ENCODE measurements at regions not wholly inside any gene's neighbourhood (a gene's known extent, or its start where the extent isn't known, plus 50 kb on each side); places are given as distances from the start of the nearest gene placed in this dataset.

DNA sequence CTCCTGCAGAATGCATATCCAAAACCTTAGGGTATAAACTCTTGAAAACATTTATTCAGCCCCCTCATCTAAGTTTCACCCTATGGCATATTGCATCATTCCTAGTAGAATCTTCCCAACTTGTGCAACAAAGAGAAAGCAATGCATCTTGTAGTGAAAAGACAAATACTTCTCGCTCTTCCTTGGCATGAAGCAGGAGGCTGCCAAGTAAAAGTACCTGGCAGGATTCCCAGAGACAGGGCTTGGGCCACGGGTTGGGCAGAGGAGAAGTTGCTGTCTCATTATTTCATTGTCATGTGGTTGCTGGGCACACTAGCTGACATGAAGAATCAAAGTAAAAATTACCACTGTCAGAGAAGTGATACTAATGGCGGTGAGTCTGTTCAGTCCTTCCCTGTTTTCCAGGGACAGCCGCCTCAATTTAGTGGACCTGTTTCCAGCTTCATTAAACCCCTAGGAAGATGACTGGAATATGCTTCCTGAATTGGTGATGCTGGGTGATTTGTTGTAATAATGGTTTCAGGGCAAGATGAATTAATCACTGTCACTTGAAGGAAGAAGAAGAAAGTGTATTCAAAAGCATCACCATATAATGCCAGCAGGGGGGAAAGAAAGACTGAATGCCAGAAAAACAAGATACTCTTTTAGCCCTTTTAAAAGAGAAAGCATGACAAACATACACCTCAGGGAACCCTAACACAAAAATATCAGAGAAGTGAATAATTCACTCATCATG, 380.5 kb upstream of the IGFBP7 start:
- DNase-seq (ENCODE audit: low spot score) = no peak

DNA sequence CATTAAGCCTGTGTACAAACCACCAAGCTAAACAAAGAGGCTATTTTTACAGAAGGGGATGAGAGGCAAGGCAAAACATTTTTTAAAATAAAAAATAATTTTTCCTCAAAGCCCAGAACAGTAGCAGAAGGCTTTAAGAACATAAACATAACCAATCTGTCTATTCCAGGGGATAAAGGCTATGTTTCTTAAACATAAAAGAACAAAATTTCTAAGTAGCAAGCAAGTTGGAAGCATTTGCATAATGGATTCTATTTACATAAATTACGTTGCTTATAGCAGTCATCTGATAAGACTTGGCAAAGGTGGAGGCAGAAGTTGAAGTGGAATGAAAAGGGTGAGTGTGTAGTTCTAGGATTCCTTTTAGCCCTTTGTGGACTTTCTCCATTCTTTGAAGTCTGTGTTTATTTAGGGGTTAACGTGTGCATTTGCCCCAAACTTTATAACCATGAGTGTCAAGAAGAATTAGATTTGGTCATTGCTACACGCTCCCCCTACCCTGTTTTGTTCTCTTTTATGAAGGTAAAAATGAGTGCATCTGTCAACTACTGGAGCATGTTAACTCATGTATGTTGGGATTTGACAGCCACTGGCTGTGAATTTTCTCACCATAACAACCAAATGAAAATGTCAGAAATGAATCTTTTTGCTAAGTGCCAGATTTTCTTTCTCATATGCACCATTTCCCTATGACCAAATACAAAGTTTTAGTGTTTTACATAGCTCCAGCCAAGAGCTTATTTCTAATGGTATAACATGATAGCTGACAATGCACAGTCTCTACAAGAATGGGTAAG, 378.4 kb upstream of the IGFBP7 start:
- no peak for DNase-seq (ENCODE audit: low spot score)

DNA sequence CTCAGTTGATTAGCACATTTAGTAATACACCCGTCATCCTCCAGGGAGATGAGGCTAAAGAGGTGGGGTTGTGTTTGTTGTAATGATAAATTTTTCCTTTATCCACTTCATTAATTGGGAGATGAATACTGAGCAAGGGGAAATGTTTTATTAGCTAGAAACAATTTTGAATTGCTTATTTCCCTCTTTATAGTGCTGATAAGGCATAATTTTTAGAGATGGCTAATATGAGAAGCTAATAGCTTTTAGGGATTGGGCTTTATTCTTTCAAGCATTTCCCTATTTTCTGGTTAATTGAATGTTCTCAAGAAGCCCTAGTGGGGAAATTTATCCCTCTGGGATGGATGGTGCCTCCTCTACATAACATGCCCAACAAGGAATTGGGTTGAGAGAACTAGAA, 365.2 kb upstream of the IGFBP7 start:
- no peak for DNase-seq (ENCODE audit: low spot score)

DNA sequence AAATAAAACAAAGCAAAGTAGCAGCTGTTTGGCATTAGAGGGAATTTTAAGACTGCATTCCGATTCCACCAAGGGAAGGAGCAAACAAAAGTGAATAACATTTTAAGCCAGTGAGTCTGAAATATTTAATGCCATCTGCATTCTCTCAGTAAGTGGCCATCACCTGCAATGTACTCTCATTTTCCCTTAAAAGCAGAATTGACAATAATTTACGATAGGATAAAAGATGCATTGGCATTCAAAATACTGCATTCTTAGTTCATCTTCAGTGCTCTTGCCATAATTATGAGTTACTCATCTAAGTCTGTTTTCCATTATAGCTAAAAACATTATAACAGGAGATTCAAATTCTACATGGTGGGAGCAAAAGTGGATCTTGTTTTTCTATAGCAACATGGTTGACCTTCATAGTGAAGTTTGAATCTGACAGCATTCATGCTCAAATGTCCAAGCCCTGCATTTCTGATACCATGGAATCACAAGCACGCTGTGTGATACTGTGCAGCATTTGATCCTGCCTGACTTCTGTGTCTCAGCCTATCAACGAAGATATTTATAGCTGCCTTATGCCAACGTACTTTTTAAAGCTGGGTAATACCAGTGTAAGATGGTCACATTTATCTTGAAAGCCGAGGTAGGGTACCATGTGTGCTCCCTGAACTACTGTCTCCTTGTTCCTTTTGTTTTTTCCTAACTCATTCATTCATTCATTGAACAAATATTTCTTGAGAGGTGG, 355.3 kb upstream of the IGFBP7 start:
- DNase-seq (ENCODE audit: low spot score) = no peak

DNA sequence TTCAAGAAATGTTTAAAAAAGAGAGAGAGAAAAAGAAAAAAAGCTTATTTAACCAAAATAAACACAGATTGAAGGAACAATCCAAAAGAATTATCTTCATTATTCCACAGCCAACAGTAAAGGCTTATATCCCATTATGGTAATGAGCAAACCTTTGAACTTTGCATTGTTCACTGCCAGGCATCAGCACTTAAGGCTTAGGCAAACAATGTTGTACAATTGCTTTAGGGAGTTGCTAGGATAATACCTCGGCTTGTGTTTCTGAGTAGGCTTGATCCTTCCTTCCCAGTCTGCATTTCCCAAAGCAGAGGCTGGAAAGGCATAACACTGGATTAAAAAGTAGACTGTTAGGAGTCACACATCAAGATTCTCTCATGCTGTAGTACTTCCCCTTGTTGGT, 352.7 kb upstream of the IGFBP7 start:
- DNase-seq (ENCODE audit: low spot score) = no peak

DNA sequence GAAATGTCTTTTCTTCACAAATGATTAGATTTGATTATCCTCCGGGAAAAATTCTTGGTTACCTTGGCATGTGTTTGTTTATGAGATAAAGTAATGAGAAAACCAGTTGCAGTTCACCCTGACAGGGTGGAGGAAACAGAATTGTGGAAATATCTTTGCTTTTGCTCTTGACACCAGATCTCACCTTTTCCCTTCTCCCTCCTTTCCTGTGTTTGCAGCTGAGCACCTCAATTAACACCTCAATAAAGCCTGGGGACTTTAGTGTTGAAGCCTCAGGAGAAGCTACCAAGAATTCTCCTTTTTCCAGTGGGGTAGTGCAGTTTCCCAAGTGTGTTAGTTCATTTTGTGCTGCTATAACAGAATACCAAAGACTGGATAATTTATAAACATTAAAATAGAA, 350.8 kb upstream of the IGFBP7 start:
- no peak for DNase-seq (ENCODE audit: low spot score)

DNA sequence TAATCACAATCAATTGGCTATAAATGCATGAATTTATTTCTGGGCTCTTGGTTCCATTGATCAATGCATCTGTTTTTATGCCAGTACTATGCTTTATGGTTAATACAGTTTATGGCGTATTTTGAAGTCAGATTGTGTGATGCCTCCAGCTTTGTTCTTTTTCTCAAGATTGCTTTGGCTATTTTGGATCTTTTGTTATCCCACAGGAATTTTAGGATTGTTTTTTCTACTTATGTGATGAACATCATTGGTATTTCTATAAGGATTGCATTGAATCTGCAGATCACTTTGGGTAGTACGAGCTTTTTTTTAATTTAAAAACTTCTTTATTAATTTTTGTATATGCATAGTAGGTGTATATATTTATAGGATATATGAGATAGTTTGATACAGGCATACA, 338.7 kb upstream of the IGFBP7 start:
- no peak for DNase-seq (ENCODE audit: low spot score)

DNA sequence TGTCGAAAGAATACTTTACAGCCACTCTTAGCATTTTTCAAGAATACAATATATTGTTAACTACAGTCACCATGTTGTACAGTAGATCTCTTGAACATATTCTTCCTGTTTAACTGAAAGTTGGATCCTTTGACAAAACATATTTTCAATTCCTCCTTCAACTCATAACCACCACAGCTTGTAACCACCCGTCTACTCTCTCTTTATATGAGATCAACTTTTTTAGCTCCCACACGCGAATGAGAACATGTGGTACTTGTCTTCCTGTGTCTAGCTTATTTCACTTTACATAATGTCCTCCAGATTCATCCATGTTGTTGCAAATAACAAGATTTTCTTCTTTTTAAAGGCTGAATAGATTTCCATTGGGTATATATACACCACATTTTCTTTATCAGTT, 338.3 kb upstream of the IGFBP7 start:
- DNase-seq (ENCODE audit: low spot score) = no peak

DNA sequence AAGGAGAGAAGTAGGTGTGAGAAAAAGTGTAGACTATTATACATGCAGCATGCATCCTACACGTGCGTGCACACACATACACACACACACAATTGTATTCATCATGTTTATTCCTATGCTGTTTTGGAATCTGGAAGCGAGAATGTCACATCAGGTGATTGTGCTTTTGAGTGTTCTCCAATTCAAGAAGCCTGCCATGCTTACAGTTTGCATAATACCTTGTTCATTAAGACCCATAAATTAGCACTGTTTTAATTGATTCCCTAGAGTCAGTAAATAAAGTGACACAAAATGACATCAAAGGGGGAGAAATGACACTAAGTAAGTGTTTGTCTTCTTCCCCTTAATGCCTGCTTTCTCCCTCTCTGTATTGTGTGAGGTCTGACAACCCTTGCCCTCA, 336.1 kb upstream of the IGFBP7 start:
- no peak for DNase-seq (ENCODE audit: low spot score)

DNA sequence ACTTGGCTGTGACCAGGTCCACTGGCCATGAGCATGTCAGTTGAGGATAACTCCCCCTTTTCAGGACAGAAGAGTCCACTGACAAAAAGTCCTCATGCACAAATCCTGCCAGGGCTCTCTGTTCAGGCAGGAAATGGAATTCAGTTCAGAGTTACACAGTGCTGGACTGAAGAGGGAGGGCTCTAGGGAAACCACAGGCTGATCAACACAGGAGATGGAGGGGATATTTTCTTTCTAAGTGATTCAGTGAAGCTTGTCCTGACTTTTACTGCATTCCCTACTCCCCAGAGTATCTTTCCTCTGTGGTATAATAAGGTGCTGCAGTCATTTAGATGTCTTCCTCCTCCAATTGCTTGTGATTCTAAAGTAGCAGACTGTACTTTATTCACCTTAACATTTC, 335.5 kb upstream of the IGFBP7 start:
- no peak for DNase-seq (ENCODE audit: low spot score)

DNA sequence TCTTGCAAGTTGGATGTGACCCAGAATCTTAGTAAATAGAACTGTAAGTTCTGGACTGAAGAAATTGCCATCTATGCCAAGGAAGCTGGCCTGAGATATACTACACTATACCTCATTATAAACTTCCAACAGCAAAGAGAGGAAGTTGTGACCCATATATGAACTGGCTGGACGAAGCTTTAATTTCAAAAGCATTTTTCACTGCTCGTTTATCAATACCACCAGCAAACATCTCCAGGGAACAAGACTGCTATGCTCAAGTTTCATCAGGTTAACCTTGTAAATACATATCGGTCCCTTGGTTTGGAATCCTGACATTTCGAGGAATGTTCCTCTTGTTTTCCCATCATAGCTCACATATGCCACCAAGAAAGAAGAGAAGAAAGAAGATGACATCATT, 334.5 kb upstream of the IGFBP7 start:
- DNase-seq (ENCODE audit: low spot score) = no peak

DNA sequence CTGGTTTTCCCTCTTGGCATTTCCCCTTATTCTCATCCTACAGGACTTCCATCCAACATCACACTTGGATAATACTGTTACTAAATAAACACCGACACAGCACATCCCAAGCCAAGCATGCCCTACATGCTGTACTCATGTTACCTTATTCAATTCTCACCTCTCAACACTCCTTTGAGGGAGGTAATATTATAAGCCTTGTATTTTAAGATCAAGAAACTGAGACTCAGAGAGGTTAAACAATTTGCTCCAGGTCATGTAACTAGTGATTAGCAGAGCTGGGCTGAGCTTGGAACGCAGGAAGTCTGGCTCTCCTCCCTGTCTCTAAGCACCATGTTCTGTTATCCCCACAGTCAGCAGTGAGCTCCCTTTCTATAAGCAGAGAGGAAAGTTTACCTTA, 333.6 kb upstream of the IGFBP7 start:
- no peak for DNase-seq (ENCODE audit: low spot score)

DNA sequence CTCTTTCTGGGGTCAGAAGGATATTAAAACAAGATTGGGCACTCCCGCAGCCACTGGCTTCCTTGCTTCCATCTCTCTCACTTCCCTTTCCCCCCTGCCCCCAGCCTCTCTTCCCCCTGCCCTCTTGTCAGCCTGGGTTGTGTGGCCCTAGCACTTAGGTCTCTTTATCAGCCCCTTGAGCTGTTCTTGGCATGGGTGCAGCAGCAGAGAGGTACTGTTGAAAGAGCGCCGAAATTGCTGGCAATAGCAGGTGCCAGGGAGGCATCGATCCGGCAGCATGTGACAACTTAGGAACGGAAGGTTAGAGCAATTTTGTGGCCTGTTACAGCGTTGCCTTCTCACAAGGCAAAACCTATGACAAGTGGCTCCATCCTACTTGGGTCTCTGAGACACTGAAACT, 333.1 kb upstream of the IGFBP7 start:
- no peak for DNase-seq (ENCODE audit: low spot score)

DNA sequence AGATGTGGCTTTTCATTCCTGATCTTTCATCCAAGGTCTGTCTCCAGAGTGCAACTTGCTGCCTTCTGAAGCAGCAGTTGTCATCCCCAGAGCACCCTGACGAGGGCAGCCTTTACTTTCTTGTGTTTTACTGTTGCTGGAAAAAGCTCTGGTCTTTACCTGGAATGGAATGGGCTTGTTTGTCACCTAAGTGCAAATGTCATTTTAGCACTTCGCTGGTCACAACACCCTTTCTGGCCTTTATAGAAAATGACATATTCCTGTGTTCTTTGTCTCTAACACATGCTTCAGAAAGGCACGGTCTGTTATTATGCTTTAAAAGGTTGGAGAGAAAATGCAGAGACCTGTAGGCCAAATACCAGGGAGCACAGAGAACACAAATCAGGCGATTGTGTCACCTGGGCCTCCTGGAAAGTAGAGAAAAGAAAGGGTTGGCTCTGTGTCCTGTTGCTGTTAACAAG, 332.7 kb upstream of the IGFBP7 start:
- DNase-seq (ENCODE audit: low spot score) = peak; percentile 17

DNA sequence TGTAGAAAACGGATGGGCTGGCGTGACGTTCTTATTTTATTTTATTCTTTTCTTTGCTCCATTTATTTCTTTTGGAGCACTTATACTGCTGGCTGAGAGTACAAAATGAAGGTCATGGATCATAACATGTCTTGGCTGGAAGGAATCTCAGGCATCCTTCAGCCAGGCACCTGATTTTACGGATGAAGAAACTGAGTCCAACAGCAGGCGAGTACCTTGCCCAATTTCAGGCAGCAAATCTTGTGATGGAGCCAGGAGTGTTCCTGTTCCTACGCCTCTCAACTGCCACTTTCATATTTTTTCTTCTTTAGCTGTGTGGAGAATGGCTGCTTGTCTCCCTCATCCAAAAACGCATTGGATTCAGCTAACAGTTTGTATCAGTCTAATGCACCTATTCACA, 332.1 kb upstream of the IGFBP7 start:
- no peak for DNase-seq (ENCODE audit: low spot score)

DNA sequence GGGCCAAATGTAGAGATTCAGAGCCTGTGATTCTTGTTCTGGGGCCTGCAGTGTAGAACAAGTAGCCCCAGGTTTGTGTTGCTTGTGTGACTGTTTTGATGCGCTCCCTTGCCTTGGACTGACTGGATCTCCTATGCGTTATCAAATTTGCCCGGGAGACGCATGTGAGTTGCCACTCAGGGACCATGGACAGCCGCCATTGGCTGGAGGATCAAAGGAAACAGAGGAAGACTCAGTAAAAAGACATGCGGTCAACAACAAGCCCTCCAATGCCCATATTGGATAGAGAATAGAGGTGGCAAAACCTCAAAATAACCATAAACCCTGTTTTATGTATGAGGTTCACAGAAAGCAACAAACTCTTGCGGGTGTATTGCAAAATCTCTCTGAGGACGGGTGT, 327.5 kb upstream of the IGFBP7 start:
- DNase-seq (ENCODE audit: low spot score) = no peak

DNA sequence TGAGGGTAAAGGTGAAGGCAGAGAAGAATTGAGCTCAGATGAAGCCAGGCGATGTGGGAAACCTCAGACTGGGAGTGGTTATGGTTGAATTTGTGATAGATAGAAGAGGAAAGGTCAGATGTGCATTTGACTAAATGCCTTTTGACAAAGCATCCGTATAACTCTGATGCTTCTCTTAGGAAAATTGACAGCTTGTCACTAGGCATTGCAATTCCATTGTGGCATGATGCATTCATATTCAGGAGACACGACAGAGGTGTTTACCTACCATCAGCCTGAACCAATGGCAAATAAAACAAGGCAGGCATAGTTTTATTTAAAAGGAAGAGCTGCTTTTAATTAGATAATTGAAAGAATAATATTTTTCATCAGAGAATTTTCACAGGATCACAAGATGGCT, 325.1 kb upstream of the IGFBP7 start:
- DNase-seq (ENCODE audit: low spot score) = no peak

DNA sequence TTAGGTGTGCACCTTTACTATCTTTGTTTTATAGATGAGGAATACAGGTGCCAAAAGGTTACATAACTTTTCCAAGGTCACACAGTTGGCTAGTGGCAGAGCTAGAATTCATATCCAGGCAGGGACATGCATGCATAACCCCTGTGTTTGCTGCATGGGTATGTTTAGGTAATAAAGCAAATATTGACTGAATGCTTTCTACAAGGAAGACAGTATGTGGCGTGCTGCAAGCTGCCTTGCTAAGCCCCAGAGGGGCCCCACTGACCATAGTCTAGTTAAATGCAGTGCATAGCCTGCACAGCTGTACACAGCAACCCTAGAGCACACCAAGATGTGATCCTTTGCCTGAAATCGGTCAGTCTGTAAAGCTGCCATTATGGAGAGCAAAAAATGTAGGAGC, 320.5 kb upstream of the IGFBP7 start:
- DNase-seq (ENCODE audit: low spot score) = no peak

DNA sequence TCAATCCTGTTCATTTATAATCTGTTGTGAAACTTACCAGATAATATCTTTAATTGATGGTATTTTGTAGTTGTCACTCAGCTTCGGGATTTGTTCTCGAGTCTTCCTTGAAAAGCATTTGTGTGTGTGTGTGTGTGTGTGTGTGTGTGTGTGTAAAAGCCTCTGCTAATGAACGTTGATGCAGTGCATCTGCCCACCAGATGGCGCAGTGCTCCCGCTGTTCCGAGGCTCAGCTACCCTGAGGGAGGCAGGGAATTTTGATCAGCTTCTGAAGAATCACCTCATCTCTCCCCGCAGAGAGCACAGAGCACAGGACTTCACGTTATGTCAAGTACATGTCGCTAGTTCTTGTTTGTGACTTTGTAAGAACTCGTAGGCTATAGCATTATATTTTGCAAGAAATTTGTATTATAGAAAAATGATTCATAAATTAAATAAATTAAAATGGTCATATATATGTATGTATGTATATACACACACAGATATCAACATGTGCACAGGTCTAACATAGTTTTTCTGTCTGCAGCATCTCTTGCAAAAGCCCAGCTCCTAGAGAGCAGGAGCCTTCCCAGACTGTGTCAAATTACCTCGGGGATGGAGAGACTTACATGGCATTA, 316.7 kb upstream of the IGFBP7 start:
- peak; percentile 44 for DNase-seq (ENCODE audit: low spot score)

DNA sequence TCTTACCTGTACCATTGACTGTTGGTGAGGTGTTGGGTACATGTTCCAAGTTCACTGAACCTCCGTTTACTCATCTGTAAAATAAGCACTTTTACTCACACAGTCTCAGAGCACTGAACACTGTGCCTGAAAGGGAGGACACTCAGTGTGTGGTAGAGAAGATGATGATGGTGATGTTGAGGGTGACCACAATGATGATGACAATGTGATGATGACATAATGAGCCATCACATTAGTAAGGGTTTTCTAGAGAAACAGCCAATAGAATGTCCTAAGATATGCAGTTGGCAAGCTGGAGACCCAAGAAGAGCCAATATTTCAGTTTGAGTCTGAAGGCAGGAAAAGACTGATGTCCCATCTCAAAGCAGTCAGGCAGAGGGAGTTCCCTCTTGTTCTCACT, 315.4 kb upstream of the IGFBP7 start:
- DNase-seq (ENCODE audit: low spot score) = no peak

DNA sequence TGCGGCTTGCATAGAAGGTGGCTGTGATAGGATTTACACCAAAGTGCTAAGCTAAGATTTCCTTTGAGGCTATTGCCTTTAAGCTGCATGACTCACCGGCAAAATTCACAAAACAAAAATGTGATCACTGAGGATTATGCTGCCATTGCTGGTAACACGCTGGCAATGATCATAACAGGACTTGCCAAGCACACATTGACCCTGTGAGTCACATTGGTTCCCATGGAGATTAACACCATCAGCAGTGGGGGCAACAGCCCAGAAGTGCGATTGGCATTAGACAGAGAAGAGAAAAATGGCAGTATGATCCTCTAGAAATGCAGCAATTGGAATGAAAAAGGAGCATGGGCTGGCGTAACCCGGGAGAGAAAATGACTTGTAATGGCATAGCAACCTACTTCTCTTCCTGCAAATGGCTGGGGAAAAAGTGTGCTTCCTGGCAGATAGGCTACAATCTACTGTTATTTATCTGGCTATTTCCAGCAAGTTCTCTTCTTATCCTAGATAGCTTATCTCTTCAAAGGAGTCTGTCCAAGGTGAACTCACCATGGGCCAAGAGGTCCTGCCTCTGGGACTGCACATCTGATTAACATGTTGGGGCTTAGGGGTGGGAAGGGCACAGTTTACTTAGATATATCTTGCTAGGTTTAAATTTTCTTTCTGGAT, 314.2 kb upstream of the IGFBP7 start:
- DNase-seq (ENCODE audit: low spot score) = no peak

DNA sequence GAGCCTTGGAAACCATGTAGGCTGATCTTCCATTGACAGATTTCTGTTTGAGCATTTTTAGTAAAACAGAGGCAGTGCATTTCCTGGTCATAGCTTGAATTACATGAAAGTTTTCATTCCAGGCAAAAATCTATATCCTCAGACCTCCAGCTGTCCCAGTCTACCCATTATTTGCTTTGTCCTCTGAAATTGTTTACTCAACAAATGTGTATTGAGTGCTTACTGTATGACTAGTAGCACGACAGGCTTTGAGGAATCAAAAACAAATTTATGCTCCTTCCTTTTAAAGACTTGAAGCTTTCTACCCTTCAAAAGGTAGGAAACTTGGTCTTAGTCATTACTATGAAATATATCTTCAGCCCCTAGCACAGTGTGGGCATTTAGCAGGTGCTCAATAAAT, 307.9 kb upstream of the IGFBP7 start:
- no peak for DNase-seq (ENCODE audit: low spot score)

All from hepatic stellate cell (primary cell).